ENCODE measurements at regions not wholly inside any gene's neighbourhood (a gene's known extent, or its start where the extent isn't known, plus 50 kb on each side); places are given as distances from the start of the nearest gene placed in this dataset.
"Not testable (repeated sequence)": the region's sequence is repeated elsewhere in the genome, so short reads cannot be mapped to it uniquely, and the experiment has no call there.

GRCh38 chr7:47088329-47089067 is 493.4 kb downstream of the TNS3 start:
- peak; percentile 70 for DNase-seq

GRCh38 chr7:47087866-47088265 is 494.0 kb downstream of the TNS3 start:
- DNase-seq = no peak

GRCh38 chr7:47085491-47086275 is 496.2 kb downstream of the TNS3 start:
- no peak for DNase-seq

GRCh38 chr7:47083476-47084250 is 498.2 kb downstream of the TNS3 start:
- no peak for DNase-seq

- DNase-seq = no peak
These were observed 501.1 kb downstream of the TNS3 start for GRCh38 chr7:47080816-47081215.

- no peak for DNase-seq
These were observed 503.7 kb downstream of the TNS3 start for GRCh38 chr7:47078241-47078640.

DNA sequence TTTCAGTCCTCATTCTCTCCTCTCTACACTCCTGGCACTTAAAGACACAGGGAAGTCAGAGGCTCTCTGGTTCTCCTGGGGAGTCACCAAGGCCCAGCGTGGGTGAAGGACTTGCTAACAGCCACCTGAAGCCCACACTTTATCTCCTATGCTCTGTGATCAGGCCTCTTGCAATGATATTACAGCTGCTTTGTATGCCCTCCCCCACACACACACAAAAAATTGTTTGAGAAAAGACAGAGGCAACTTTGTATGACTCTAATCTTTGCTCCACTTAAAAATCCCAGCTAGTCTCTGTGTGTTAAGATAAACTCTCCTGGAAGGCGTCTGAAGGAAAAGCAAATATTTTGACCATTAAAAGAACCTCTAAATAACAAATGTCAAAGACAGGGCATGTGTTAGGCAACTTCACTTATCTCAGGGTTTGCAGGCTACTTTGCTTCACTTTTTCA is 507.2 kb downstream of the TNS3 start:
- DNase-seq = no peak

DNA sequence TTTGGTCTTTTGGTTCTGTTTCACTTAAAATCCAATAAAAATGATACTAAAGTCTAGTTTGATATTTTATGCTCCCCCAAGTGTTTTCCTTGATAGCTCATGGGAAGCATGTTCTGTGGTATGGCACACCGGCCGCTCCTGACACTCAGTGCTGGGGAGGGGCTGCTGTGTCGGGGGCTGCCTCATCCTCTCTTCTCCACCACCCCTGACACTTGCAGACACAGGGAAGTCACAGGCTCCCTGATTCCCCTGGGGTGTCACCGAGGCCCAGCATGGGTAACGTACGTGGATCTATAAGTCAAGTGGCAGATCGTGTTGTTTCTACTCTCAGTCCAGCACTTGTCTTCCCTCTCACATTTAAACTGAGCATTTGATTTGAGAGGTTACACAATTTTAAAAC is 508.6 kb downstream of the TNS3 start:
- DNase-seq = no peak

DNA sequence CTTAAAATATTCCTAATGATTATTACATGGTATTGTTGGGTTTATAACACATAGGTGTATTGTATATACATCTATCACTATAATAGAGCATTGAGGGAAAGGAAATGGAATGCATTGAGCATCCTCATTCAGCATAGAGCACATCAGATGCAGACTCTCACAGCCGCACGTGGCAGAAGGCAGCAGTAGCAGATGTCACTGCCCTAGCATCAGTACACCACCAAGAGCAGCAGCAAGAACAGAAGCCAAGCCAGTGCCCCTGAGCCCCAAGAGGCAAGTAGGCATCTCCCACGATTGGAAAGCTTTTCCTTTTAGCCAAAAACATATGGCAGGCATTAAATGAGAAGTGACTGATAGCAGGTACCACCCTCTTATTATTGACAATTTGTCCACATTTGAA is 510.0 kb downstream of the TNS3 start:
- DNase-seq = no peak

DNA sequence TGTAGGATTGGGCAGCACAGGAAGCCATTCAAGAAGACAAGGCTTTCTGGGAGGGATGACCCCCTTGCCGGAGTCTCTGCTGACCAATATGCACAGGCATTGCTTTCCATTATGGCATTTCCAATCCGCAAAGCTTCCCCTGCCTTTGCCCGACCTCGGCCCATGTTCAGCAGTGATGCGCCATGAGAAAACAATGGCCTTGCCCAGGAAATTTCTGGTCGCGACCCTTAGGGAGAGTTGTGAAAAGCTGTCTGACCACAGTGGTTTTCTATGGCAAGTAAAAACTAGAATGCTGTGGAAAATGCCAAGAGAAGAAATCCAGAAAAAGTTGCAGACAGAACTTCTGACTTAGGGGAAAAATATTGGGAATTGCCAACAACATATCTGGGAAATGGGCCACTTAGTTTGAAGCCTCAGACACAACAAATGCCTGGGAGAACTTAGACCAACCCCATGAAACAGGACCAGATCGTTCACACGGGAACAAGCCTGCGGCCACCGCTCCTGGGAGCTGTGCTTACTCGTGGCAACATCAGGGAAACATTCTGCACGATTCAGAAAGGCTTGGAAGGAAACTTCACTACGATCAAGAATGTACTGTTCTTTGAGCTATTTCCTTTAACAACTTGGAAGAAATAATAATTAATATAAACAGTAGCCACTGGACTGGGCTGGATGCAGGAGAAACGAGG is 512.4 kb downstream of the TNS3 start:
- no peak for DNase-seq

DNA sequence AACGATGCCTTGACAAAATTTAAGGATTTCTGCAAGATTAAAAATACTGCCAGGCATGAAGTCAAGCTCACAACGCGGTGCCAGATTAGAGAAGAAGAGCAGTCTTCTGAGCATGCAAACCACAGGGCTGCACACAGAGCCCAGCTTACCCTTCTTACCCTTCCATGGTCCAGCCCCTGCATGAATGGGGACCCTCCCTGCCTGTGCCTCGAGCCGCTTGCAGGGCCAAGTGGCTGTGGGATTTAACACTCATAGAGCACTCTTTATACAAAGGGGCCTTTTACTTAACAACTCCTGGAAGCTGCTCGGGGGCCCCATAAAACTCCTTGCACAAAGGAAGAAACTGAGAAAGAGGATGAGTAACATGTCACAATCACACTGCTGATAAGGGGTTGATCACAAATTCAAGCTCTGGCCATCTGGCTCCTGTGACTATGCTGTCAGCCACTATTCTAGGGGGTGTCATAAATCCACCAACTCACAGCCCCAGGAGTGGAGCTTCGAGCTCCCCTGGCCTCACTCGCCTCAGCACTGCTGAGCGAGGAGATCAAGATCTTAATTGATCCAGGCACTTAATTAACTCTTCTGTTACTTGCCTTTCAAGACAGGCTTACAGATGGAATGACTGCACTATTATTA is 514.8 kb downstream of the TNS3 start:
- no peak for DNase-seq

DNA sequence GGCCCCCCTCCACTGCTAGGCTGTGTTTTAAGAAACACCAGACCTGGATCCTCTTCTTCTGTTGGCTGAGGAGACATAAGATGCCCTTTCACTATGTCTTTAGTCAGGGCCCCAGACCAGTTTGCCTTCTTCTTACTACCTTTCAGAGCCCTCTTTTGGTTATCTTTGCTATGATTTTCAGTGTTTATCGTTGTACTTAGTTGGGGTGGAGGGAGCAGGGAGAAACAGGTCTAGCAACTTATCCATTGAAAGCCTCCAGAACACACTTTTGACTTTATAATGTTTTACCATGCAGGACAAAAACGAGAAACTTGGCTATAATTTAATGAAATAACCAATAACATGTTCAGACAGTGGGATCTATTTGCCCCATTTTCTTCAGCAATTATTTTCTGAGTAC is 525.2 kb downstream of the TNS3 start:
- DNase-seq = no peak

DNA sequence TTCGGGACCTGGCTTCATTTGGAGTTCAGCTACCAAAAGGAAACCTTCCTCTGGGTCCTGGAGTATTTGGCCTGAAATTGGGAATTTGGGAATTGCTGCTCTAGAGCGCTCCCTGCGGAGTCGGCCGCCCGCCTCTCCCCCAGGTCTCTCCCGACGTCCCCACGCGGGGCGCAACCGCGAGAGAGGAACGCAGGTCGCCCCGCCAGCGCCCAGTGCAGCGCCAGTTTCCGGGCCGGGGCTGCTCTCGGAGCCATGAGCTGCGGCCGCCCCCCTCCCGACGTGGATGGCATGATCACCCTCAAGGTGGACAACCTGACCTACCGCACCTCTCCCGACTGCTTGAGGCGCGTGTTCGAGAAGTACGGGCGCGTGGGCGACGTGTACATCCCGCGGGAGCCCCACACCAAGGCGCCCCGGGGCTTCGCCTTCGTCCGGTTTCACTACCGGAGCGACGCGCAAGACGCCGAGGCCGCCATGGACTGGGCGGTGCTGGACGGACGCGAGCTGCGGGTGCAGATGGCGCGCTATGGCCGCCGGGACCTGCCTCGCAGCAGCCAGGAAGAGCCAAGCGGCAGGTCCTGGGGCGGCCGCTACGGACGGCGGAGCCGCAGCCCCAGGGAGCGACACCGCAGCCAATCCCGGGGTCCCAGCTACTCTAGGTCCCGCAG is 529.2 kb downstream of the TNS3 start:
- not testable (repeated sequence) for DNase-seq

GRCh38 chr7:47049234-47049774 is 532.6 kb downstream of the TNS3 start:
- no peak for DNase-seq

- no peak for DNase-seq
These were observed 534.5 kb downstream of the TNS3 start for GRCh38 chr7:47047384-47047783.

GRCh38 chr7:47046949-47047348 is 535.0 kb downstream of the TNS3 start:
- DNase-seq = no peak

- no peak for DNase-seq
These were observed 536.5 kb downstream of the TNS3 start for GRCh38 chr7:47045207-47046051.

DNA sequence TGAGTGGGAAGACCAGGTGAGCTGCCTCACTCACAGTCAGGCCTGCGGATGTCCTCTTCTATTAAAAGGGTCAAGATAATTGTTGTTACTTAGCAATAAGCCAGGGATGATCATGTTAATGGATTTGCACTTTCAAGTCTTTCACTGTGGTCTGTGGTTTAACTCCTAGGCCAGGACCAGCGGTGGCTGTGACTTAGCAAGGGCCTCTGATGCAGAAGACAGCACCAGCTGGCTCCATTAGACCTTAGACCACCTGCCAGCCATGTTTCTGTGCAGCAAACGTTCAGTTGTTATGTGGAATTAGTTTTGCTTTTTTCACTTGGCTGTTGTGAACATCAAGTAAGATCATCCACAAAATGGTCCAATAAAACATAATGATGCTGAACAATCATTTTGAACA is 537.3 kb downstream of the TNS3 start:
- no peak for DNase-seq

GRCh38 chr7:47043304-47043703 is 538.6 kb downstream of the TNS3 start:
- no peak for DNase-seq

GRCh38 chr7:47042669-47043068 is 539.2 kb downstream of the TNS3 start:
- DNase-seq = no peak
